ENCODE measurements at regions not wholly inside any gene's neighbourhood (a gene's known extent, or its start where the extent isn't known, plus 50 kb on each side); places are given as distances from the start of the nearest gene placed in this dataset.

- TF ChIP-seq CTCF (IDR thresholded peaks at IDR 0.05): no peak
- TF ChIP-seq POLR2A (IDR thresholded peaks at IDR 0.05): no peak
Measured at GRCh38 chr3:169007145-169007544, 656.4 kb downstream of the MECOM start.
